NCI-H1694 (cell line): ENCODE measurements at regions not wholly inside any gene's neighbourhood (a gene's known extent, or its start where the extent isn't known, plus 50 kb on each side); places are given as distances from the start of the nearest gene placed in this dataset.
"Not testable (repeated sequence)": the region's sequence is repeated elsewhere in the genome, so short reads cannot be mapped to it uniquely, and the experiment has no call there.

ENCODE experiments used
- DNase-seq: peaks from one replicate; lab custom pipeline; 2025; lab: John Stamatoyannopoulos, UW

- DNase-seq: no peak
These were observed 1257.2 kb downstream of the UQCRFS1 start for GRCh38 chr19:27955485-27956480.

DNA sequence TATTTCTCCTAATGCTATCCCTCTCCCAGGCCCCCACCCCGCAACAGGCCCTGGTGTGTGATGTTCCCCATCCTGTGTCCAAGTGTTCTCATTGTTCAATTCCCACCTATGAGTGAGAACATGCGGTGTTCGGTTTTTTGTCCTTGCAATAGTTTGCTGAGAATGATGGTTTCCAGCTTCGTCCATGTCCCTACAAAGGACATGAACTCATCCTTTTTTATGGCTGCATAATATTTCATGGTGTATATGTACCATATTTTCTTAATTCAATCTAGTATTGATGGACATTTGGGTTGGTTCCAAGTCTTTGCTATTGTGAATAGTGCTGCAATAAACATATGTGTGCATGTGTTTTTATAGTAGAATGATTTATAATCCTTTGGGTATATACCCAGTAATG, 1270.3 kb downstream of the UQCRFS1 start:
- not testable (repeated sequence) for DNase-seq

GRCh38 chr19:27936139-27936538, 1276.8 kb downstream of the UQCRFS1 start:
- DNase-seq: no peak

GRCh38 chr19:27935669-27936068, 1277.3 kb downstream of the UQCRFS1 start:
- no peak for DNase-seq

DNA sequence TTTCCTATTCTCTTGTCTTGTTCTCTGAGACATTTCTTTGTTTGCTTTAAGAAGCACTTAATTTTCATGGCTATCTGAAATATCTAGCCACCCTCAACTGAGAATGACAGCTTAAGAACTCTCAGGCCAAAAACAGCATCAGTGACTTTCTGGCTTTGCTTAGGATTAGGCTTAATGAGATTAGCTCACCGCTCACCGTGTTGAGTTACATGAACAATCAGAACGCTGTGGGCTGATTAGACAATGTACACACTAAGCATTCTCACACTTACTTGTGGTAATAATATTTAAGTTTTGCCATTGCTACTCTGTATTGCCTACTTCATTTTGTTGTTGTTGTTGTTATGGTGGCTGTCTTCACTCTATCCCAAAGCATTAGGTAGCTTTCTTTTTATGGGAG, 1283.6 kb downstream of the UQCRFS1 start:
- no peak for DNase-seq

- DNase-seq: no peak
These were observed 1287.7 kb downstream of the UQCRFS1 start for GRCh38 chr19:27925202-27925601.

- DNase-seq: no peak
These were observed 1290.0 kb downstream of the UQCRFS1 start for GRCh38 chr19:27922970-27923369.

DNA sequence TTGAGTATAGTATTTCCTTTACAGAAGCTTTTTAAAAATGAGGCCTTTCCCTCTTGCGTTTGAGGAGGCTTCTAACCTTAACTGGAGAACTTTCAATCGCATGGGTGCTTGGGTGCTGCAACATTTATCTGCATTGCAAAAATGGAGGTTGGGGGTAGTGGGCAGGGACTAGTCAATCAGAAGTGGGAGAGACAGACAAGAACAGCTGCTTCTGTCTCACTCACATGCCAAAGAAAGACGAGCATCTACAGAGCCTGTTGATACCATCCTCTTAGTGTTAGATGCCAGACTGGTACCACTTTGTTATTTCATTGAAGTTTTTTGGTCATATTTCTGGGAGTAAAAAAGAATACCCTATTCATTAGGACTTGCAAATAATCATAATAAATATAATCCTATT, 1292.2 kb downstream of the UQCRFS1 start:
- no peak for DNase-seq

- no peak for DNase-seq
These were observed 1294.1 kb downstream of the UQCRFS1 start for GRCh38 chr19:27918818-27919217.

- DNase-seq: no peak
These were observed 1301.6 kb downstream of the UQCRFS1 start for GRCh38 chr19:27911122-27911898.

DNA sequence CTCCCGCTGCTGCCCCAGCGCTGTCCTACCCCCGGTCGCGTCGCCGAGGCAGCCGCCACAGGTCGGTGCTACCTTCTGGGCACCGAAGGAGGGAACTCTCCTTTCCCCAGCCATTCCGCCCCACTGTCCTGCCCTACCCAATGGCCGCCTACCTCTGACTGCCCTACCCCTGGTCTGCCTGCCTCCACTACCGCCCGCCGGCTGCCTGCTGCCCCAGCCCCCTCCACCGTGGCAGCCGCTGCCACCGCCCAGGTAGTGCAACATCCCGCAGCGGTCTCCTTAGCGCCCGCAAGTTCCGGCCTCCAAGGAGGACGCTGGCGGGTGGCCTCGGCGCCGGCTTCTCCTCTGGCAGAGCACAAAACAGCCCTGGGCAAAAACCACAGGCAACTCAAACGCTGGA, 1303.1 kb downstream of the UQCRFS1 start:
- DNase-seq: no peak

DNA sequence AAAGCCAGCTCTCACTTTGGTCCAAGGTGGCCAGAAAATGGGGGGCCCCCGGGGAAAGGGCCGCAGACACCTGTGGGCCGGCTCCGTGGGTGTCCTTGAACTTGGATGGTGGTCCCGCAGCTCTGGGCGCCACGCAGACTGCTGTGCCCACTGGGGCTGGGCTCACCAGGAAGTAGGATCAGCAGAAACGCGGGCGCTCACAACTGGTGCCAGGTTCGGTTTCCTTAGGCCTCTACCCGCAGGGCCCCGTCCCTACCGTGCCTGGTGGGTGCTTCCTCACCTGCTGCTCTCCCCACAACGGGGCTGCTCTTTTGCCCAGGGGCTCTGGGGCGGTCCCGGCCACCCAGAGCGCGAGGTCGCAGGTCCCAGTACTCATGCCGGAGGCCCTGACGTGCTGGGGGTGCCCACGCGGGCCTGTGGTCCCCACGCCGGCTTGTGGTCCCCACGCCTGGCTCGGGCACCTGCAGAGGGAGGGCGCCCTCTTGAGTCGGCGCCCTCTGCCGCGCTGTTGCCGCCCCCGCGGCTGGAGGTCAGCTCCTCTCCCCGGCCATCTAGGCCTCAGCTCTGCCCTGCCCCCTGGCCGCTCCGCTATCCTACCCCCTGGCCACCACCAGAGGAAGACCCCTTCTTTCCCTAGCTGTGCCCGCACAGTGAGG, 1303.6 kb downstream of the UQCRFS1 start:
- DNase-seq: no peak

DNA sequence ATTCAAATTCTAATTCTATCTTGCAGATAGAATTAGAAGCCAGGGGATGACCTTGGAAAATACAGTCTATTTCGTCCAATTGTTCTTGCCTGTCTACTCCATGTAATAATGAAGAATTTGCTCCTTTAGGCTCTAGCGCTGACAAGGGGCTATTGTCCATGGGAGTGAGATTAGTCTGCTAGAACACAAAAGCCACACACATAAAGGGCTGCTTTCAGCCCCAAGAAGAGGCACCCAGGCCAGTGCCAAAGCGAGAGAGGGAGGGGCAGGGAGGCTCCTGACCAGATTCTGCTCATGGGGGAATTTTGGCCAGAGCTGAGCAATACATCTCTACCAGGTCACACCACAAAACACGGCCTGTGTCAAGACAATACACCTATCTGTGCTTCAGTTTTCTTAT, 1306.9 kb downstream of the UQCRFS1 start:
- no peak for DNase-seq

GRCh38 chr19:27905074-27905473, 1307.9 kb downstream of the UQCRFS1 start:
- no peak for DNase-seq

- DNase-seq: no peak
These were observed 1311.9 kb downstream of the UQCRFS1 start for GRCh38 chr19:27901078-27901477.

GRCh38 chr19:27896091-27896490, 1316.9 kb downstream of the UQCRFS1 start:
- DNase-seq: no peak

- DNase-seq: no peak
These were observed 1317.8 kb downstream of the UQCRFS1 start for GRCh38 chr19:27894906-27895754.

GRCh38 chr19:27892500-27892899, 1320.5 kb downstream of the UQCRFS1 start:
- no peak for DNase-seq

DNA sequence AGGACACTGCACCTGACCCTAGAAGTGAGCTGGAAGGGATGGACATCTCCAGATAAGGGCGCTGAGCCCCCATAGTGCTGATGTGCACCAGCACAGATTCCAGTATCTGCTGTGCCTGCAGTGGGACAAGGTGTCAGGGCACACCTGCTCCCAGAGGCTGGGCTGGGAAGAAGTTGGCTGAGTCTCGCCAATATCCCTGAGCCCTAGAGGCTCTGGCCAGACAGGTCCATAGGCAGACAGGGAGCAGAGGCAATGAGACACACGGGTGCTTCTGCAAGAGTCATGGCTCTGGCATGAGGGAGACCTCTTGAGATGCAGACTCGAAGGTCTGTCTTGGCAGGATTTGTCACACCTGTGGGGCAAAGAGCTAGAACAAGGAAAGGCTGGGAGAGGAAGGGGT, 1321.5 kb downstream of the UQCRFS1 start:
- DNase-seq: no peak

DNA sequence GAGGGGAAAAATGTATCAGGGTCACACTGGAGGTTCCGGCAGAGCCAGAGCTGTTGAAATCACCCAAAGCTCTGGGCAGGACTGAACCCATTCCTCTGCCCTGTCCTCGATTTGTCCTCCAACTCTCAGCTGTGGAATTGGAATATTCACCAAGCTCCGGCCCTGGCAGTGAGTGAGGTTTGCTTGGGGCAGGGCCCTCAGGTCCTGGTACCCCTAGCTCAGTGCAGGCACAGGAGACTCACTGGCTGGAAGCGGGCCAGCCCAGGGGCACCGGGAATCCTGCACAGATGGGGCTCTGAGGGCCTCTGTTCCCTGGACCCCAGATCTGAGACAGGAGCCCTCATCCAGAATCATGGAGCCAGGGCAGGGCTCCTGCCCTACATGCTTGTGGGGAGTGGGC, 1322.3 kb downstream of the UQCRFS1 start:
- no peak for DNase-seq

GRCh38 chr19:27890206-27890605, 1322.7 kb downstream of the UQCRFS1 start:
- DNase-seq: no peak

DNA sequence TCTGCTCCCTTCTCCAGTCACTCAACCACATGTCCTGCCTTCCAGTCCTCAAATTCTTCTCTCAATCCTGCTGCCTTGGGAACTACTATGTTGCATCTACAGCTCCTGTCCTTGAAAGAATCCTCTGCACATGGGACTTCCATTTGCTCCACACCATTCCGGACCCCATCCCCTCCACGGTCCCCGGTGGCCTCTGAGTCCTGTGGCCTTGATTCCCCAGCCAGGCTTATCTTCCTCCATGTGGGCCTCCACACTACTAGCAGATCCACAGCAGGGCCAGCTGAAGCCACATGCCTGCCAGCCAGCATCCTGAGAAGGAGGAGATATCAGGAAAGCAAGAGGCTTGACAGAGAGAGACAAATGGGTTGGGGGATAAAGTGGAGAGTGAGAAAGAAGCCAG, 1323.8 kb downstream of the UQCRFS1 start:
- no peak for DNase-seq
